T-helper 9 cell (primary cell): ENCODE measurements at regions not wholly inside any gene's neighbourhood (a gene's known extent, or its start where the extent isn't known, plus 50 kb on each side); places are given as distances from the start of the nearest gene placed in this dataset.
"Not testable (repeated sequence)": the region's sequence is repeated elsewhere in the genome, so short reads cannot be mapped to it uniquely, and the experiment has no call there.

ENCODE experiments used
- DNase-seq: peaks from one replicate; pipeline ENCODE4 v3.0.0-alpha.2; 2020

- DNase-seq = no peak
Observed at GRCh38 chr20:56885521-56885920, 256.4 kb downstream of the TFAP2C start.

GRCh38 chr20:56890011-56890410 is 260.9 kb downstream of the TFAP2C start:
- no peak for DNase-seq

- DNase-seq = no peak
Observed at GRCh38 chr20:56893226-56893917, 264.3 kb downstream of the TFAP2C start.

GRCh38 chr20:56896447-56896846 is 267.3 kb downstream of the TFAP2C start:
- no peak for DNase-seq

DNA sequence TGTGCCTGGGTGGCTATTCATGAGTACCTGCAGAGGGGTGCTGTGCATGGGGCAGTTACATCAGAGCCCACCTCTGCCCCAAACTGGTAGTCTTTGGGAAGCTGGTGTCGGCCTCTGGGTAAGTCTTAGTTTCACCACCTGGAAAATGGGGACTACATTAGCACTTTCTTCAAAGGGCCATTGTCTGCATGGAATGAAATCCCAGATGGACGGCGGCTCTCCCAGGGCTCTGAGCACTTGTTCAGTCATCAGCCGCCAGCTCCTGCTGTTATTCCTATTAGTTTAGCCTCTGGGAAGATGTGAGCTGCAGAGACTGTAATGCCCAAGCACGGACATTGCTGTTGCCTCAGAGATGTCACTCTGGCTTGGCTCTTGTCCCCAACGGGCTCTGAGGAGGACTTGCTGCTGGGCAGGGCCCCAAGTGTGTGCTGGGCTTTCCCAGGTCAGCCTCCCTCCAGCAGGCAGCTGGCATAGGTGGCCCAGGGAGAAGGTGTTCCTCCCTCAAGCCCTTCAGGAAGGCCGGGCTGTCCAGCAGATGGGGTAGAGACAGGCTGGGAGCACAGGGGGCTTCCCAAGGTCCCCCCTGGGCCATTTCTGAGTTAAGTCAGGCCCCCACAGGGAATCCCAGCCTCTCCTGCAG is 268.3 kb downstream of the TFAP2C start:
- DNase-seq = no peak

DNA sequence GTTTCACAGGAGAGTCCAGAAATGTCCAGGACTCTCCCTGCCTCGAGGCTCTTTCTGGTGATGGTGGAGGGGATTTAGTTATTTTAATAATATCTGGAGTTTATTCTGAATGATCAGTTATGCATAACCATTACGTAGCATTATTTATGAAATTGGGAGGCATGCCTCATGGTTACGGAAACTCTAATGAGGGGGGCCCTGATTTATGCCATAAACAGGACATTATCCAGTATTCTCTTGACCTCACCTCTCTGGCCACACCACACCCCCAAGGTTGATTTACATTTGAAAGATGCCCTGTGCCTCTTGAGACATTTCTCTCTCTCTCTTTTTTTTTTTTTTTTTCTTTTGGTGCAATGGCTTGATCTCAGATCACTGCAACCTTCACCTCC is 268.8 kb downstream of the TFAP2C start:
- no peak for DNase-seq

DNA sequence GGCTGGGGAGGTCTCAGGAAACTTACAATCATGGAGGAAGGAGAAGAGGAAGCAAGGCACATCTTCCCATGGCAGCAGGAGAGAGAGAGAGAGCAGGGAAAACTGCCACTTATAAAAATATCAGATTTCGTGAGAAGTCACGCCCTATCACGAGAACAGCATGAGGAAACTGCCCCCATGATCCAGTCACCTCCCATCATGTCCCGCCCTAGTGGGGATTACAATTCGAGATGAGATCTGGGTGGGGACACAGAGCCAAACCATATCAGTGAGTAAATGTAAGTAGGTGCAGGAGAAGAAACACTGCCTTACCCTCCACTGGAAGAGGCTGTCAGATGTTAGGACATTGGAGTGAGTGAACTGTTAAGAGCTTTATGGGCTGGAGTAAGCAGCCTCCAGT is 270.4 kb downstream of the TFAP2C start:
- no peak for DNase-seq

GRCh38 chr20:56900252-56900651 is 271.1 kb downstream of the TFAP2C start:
- no peak for DNase-seq

- no peak for DNase-seq
Observed at GRCh38 chr20:56903421-56903820, 274.3 kb downstream of the TFAP2C start.

- DNase-seq = no peak
Observed at GRCh38 chr20:56903858-56904257, 274.8 kb downstream of the TFAP2C start.

GRCh38 chr20:56909918-56910714 is 281.0 kb downstream of the TFAP2C start:
- DNase-seq = no peak

- no peak for DNase-seq
Observed at GRCh38 chr20:56911946-56912345, 282.8 kb downstream of the TFAP2C start.

DNA sequence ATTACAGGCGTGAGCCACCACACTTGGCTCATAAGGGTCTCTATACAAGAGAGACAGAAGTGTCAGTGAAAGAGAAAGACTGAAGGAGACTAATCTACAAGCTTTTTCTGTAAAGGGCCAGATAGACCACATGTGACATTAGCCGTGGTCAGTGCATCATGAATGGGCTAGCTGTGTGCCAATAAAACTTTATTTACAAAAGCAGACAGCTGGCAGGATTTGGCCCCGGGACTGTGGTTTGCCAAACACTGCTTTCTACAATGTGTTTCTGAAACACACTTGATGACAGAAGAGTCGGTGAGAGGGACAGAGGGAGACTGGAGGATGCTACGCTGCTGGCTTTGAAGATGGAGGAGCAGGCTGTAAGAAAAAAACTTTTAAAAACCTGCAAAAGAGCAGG is 285.4 kb downstream of the TFAP2C start:
- no peak for DNase-seq

DNA sequence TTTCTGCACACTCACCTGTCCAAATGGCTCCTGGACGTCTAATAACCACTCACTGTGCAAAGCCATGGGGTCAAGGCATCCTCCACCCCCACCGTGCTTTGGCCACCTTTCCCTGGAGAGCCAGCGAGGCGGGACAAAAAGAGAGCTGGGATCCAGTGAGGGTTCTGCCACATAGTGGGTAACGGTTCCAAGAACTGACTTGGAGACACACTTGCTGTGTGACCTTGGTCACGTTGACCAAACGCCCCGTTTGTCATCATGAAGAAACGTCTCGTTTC is 287.2 kb downstream of the TFAP2C start:
- no peak for DNase-seq

- not testable (repeated sequence) for DNase-seq
Observed at GRCh38 chr20:56920041-56920440, 290.9 kb downstream of the TFAP2C start.

DNA sequence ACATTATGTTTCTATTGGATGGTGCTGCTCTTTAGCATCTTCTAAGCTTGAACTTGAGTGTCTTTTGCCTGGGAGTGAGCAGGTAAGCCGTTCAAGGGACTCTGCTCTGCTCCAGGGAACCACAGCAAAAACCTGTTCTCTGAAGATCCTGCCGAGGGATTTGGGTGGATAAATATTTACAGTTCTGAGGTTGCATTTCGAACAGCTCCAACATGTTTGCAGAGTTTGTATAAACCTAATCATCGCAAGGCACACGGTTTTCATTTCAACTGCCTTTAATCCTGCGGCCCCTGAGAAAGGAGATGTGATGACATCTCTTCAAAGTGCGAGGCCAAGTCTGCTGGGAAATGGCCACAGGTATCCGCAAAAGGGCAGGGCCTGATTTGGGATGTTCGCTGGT is 293.4 kb downstream of the TFAP2C start:
- no peak for DNase-seq

- DNase-seq = no peak
Observed at GRCh38 chr20:56924292-56925081, 295.4 kb downstream of the TFAP2C start.

- DNase-seq = no peak
Observed at GRCh38 chr20:56925082-56925830, 296.1 kb downstream of the TFAP2C start.

DNA sequence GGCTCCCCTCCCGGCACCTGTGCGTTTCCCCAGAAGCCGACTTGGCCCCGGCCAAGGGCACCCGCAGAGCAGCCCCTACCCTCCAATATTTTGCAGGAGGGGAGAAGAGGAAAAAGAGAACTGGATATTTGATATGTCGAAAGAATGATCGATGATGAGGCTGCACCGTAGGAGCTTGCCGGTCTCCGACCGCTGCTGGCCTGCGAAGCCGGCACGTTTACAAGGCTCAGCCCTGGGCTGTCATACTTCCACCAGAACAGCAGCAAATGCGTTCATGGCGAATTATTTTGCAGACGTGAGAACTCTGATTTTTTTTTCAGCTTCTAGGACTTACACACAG is 296.7 kb downstream of the TFAP2C start:
- DNase-seq = no peak

DNA sequence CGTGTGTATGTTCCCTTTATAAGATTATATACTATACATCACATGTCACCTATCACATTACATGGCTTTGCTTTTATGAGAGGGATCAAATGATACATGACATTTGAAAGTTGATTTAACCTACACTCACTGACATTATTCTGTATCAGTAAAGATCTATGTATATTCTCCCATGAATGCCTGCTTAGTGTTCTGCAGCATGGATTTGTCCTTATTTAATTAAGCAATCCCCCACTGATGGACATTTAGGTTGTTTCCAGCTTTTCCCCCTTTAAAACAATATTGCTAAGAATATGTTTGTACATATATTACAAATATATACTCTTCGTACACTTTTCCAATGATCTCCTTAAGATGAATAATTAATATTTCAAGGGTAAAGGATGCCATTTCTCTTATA is 297.4 kb downstream of the TFAP2C start:
- no peak for DNase-seq

- no peak for DNase-seq
Observed at GRCh38 chr20:56927127-56927526, 298.0 kb downstream of the TFAP2C start.

- DNase-seq = no peak
Observed at GRCh38 chr20:56928007-56928406, 298.9 kb downstream of the TFAP2C start.

DNA sequence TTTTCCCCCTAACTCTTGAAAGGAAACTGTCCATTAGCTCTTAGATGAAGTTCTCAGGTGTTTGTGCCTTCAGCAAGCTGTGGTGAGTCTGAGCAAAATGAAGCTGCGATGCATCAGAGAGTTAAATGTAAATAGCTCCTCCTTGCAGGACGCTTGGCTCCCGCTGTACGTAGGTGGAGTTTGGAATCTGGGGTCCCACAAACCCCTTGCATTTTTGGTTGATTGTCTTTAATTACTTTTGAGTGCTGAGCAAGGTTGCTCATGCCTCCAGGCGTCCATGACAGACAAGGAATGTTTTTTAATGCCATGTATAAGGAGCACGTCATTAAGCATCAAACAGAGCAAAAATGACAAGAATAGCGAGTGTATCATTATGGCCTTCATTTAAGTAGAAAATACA is 300.5 kb downstream of the TFAP2C start:
- DNase-seq = no peak
